Endothelial cell of umbilical vein (primary cell): ENCODE measurements at regions not wholly inside any gene's neighbourhood (a gene's known extent, or its start where the extent isn't known, plus 50 kb on each side); places are given as distances from the start of the nearest gene placed in this dataset.

Experiments used
- BruUV-seq: library from RNA; stranded (reverse); fragments of 400-500 nt; replicated peaks from 2 replicates; lab custom pipeline; 2021; lab: Mats Ljungman, UMichigan
- CTCF ChIA-PET: fragments of 300-600, 350-600 bp; sonication (Branson Sonifier 250); formaldehyde crosslinking; loops from one replicate; lab custom pipeline; 2021; ENCODE audit warnings: antibody characterized with exemption, inconsistent platforms; lab: Charles Lee
- POLR2A ChIA-PET: fragments of 300-600, 350-600 bp; sonication (Branson Sonifier 250); formaldehyde crosslinking; loops from one replicate; lab custom pipeline; 2021; ENCODE audit warnings: antibody characterized with exemption, inconsistent platforms; lab: Charles Lee
- DNase-seq: peaks from one replicate; pipeline ENCODE4 v3.0.0-alpha.2; 2011; ENCODE audit warnings: low read depth, low spot score
- FAIRE-seq: peaks from 2 replicates; lab custom pipeline; 2011; peaks lifted over from hg19 to GRCh38; lab: Jason Lieb, UNC
- H2AFZ ChIP-seq: 2 replicates; pipeline ENCODE4 v1.6.0; 2012; ENCODE audit warnings: low read depth, low read length, control low read depth, inconsistent platforms
- H3K27ac ChIP-seq: 2 replicates; pipeline ENCODE4 v1.5.1; 2011; ENCODE audit warnings: low read depth, mild to moderate bottlenecking, control low read depth, low read length, moderate library complexity; ENCODE audit not compliant: insufficient read depth
- H3K27me3 ChIP-seq, 2 experiments: 2 replicates each; pipeline versions ENCODE4 v1.6.0 to v1.6.1; 2011; ENCODE audit warnings: low read length in 2 of 2, mixed read lengths in 1 of 2; ENCODE audit not compliant: control insufficient read depth in 2 of 2, insufficient read depth in 2 of 2
- H3K36me3 ChIP-seq, 2 experiments: 2 replicates in 1 of 2; 3 replicates in 1 of 2; pipeline ENCODE4 v1.5.1; 2011; ENCODE audit warnings: low read length in 2 of 2, mild to moderate bottlenecking in 1 of 2, moderate library complexity in 1 of 2; ENCODE audit not compliant: control insufficient read depth in 2 of 2, insufficient read depth in 2 of 2; ENCODE audit errors: extremely low read depth in 1 of 2
- H3K4me1 ChIP-seq: 3 replicates; pipeline ENCODE4 v1.5.1; 2011; ENCODE audit warnings: mild to moderate bottlenecking, low read length; ENCODE audit not compliant: control insufficient read depth, insufficient read depth; ENCODE audit errors: extremely low read depth
- H3K4me2 ChIP-seq: 2 replicates; pipeline ENCODE4 v1.6.1; 2011; ENCODE audit warnings: low read length, control low read depth, mixed read lengths; ENCODE audit not compliant: insufficient read depth
- H3K4me3 ChIP-seq, 3 experiments: fragments of 200-600 bp in 1 of 3; sonication (generic), shearing (Covaris generic) in 1 of 3; replicated peaks in 1 of 3; 2 replicates each; pipeline ENCODE4 v1.5.1; 2011 to 2016; ENCODE audit warnings: control low read depth in 3 of 3, low read length in 3 of 3, mild to moderate bottlenecking in 2 of 3, inconsistent platforms in 1 of 3, low read depth in 1 of 3, moderate library complexity in 1 of 3; ENCODE audit not compliant: insufficient read depth in 1 of 3
- H3K79me2 ChIP-seq: 2 replicates; pipeline ENCODE4 v1.6.0; 2012; ENCODE audit warnings: low read length, inconsistent platforms; ENCODE audit not compliant: control insufficient read depth, insufficient read depth
- H3K9ac ChIP-seq: replicated peaks from 2 replicates; pipeline ENCODE3; 2011; ENCODE audit warnings: low read length, control low read depth; ENCODE audit not compliant: insufficient read depth; ENCODE audit errors: extremely low read depth
- H3K9me1 ChIP-seq: replicated peaks from 3 replicates; pipeline ENCODE4 v1.6.0; 2011; ENCODE audit warnings: mild to moderate bottlenecking, low read length; ENCODE audit not compliant: control insufficient read depth, insufficient read depth; ENCODE audit errors: extremely low read depth
- H3K9me3 ChIP-seq: replicated peaks from 2 replicates; pipeline ENCODE4 v1.5.1; 2012; ENCODE audit warnings: low read length, inconsistent platforms; ENCODE audit not compliant: control insufficient read depth, insufficient read depth
- H4K20me1 ChIP-seq: replicated peaks from 2 replicates; pipeline ENCODE3; 2011; ENCODE audit warnings: mild to moderate bottlenecking, low read length; ENCODE audit not compliant: control insufficient read depth, insufficient read depth; ENCODE audit errors: extremely low read depth
- CTCF ChIP-seq, 2 donors: IDR thresholded peaks; 1 replicate in 1 of 2; 2 replicates in 1 of 2; pipeline ENCODE4 v1.5.1; 2011; ENCODE audit warnings: low read length in 2 of 2, mild to moderate bottlenecking in 2 of 2, moderate library complexity in 2 of 2, control low read depth in 1 of 2, inconsistent platforms in 1 of 2, low read depth in 1 of 2; ENCODE audit not compliant: insufficient read depth in 1 of 2; ENCODE audit errors: extremely low read depth in 1 of 2
- FOS ChIP-seq: IDR thresholded peaks from 2 replicates; pipeline ENCODE4 v1.6.1; 2011; ENCODE audit warnings: mild to moderate bottlenecking, low read length, moderate library complexity, borderline replicate concordance; ENCODE audit not compliant: insufficient read depth
- POLR2AphosphoS5 ChIP-seq: IDR thresholded peaks from 2 replicates; pipeline ENCODE4 v1.6.1; 2012; ENCODE audit warnings: low read depth, mild to moderate bottlenecking, control low read depth, low read length, moderate library complexity; ENCODE audit not compliant: insufficient read depth
- dilution Hi-C: fragments of 300-500 bp; cut with MboI; formaldehyde crosslinking; loops from one replicate; pipeline ENCODE4 v1.15.0; 2019; ENCODE audit warnings: low sequenced_read_pairs; ENCODE audit not compliant: extremely low pct_ligation_motif_present
- intact Hi-C: fragments of 100-400 bp; cut with micrococcal nuclease; formaldehyde crosslinking; loops from one replicate; pipeline ENCODE4 v1.10.0; 2022

DNA sequence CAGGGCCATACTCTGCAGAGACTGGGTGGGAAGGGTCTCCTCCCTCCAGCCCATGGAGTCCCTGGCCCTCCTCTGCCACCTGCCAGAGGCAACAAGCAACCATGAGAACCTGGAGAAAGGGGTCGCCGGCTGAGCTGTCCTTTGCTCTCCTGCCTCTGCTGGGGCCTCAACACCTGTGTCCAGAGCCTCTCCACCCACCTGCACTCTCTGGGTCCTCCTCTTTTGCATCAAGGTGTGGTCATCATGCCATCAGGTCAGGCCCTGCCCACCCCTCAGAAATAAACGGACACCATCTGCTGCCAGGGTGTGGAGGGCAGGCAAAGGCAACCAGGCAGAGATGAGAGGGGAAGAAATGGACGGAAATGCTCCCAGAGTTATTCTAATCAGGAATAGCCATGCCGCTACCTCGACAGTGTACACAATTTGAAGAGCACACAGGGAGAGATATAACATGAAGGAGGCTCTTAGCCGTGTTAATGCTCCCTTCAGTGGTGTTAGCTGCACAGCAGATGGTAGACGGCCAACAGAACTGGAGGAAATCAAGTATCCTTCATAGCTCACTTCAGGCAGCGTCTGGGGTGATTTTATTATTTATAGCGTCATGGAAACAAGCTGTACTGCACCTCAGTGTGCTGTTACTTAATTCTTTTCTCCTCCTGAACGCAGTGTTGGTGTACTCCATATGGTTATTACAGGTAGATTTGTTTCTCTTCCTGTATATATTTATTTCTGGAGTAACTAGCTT lies 247.9 kb downstream of the TSN start:
- no TSS peak for BruUV-seq

More for the DNA sequence above, 247.9 kb downstream of the TSN start:
- DNase-seq (no peak), FAIRE-seq (no peak)
- Histone ChIP-seq H3K9ac (no peak overlapping the region), H3K4me3 (no peak overlapping the region), H3K36me3 (no peaks in the 10 kb centered on the region), H3K27me3 (no peaks in the 10 kb centered on the region), H3K27ac (no peak overlapping the region), H2AFZ (no peak overlapping the region), H3K4me2 (no peak overlapping the region), H4K20me1 (no peaks in the 10 kb centered on the region), H3K9me3 (no peaks in the 10 kb centered on the region), H3K79me2 (no peaks in the 10 kb centered on the region), H3K4me1 (peaks cover 3% of the 10 kb centered on the region), H3K9me1 (no peaks in the 10 kb centered on the region)
- ChIA-PET CTCF (no interaction called here), POLR2A (no interaction called here)
- intact Hi-C loops, result no loop called here
- no peak for TF ChIP-seq CTCF (IDR thresholded peaks at IDR 0.05; ENCODE audit: extremely low read depth in 1 of 2, insufficient read depth in 1 of 2, low read depth in 1 of 2, low read length in 2 of 2)
- TF ChIP-seq POLR2AphosphoS5, result no peak
- no peak for TF ChIP-seq FOS
- dilution Hi-C loops, result no loop called here
